NCI-H128 (cell line): ENCODE measurements at regions not wholly inside any gene's neighbourhood (a gene's known extent, or its start where the extent isn't known, plus 50 kb on each side); places are given as distances from the start of the nearest gene placed in this dataset.
"Not testable (repeated sequence)": the region's sequence is repeated elsewhere in the genome, so short reads cannot be mapped to it uniquely, and the experiment has no call there.

Experiments used
- DNase-seq: peaks from one replicate; lab custom pipeline; 2025; ENCODE audit not compliant: unreplicated experiment; lab: John Stamatoyannopoulos, UW

- no peak for DNase-seq
Observed at GRCh38 chr9:82763656-82764055, 299.3 kb downstream of the RASEF start.

GRCh38 chr9:82764061-82764668, 298.8 kb downstream of the RASEF start:
- no peak for DNase-seq

DNA sequence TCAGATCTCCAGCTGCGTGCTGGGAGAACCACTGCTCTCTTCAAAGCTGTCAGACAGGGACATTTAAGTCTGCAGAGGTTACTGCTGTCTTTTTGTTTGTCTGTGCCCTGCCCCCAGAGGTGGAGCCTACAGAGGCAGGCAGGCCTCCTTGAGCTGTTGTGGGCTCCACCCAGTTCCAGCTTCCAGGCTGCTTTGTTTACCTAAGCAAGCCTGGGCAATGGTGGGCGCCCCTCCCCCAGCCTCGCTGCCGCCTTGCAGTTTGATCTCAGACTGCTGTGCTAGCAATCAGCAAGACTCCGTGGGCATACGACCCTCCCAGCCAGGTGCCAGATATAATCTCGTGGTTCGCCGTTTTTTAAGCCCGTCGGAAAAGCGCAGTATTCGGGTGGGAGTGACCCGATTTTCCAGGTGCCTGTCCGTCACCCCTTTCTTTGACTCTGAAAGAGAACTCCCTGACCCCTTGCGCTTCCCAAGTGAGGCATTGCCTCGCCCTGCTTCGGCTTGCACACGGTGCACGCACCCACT, 288.2 kb downstream of the RASEF start:
- not testable (repeated sequence) for DNase-seq

- DNase-seq: no peak
Observed at GRCh38 chr9:82776508-82776907, 286.4 kb downstream of the RASEF start.

- no peak for DNase-seq
Observed at GRCh38 chr9:82777366-82777765, 285.6 kb downstream of the RASEF start.

- not testable (repeated sequence) for DNase-seq
Observed at GRCh38 chr9:82778923-82779322, 284.0 kb downstream of the RASEF start.

DNA sequence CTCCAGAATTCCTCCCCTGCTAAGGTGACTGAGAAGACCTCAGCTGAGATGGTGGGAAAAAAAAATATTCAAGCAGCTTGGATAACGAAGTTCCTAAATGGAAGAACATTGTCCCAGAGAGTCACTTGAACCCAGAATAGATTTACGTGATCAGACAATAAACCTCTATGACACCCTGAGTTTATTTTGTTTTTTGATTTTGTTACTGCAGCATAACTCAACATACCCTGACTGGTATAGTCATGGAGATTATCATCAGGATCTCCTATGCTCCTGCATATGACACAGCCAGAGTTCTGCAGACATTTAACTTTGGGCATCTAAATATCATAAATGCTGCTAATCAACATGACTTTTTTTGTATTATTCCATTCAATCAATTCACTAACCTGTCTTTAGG, 282.9 kb downstream of the RASEF start:
- no peak for DNase-seq

- DNase-seq: no peak
Observed at GRCh38 chr9:82781921-82782392, 281.0 kb downstream of the RASEF start.

GRCh38 chr9:82783045-82783444, 279.9 kb downstream of the RASEF start:
- no peak for DNase-seq

- no peak for DNase-seq
Observed at GRCh38 chr9:82784589-82784988, 278.4 kb downstream of the RASEF start.

DNA sequence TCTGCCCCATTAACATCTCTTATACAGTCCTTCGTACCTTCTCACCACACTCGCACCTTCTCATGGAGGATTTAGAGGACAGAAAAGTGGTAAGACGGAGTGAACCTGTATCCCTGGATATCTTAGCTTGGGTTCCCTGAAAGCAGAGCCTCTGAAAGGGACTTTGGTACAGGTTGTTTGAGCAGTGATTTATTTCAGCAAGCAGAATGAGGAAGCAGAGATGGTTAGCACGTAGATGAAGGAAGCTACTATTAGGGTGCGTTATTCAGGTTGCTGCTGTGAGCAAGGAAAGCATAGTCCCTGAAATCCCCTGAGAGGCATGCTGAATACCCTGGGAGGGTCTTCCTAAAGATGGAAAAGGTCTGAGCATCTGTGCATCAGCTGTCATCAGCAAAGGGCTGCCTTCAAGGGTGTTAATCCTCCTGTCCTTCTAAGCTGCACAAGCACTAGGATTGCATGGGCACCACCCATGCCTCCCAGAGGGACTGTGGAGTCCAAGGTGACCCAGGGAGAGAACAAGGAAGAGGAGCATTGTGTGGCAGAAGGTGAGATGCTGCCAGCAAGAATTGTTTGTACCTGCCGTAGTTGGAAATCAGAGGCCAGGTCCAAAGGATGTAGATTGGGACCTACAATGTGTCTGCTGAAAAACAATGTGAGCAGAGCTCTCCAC, 273.7 kb downstream of the RASEF start:
- DNase-seq: no peak

DNA sequence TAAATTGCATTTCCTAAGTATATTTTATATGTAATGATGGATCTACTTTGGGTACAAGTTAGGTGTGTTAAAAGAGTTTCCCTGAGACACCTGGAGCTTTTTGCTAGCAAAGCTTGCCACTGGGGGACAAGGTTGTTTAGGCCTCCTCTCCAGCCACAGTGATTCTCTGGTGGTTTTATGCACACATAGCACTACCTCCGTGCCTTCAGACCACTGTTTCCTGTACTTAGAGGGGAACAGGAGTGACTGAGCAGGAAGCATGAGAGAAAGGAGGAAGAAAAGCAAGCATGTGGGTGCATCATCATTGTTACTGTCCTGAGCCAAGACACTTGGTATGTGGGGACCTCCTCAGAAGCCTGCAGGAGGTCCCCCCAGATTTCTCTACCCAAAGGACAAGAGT, 272.1 kb downstream of the RASEF start:
- no peak for DNase-seq

GRCh38 chr9:82791692-82792091, 271.2 kb downstream of the RASEF start:
- no peak for DNase-seq

DNA sequence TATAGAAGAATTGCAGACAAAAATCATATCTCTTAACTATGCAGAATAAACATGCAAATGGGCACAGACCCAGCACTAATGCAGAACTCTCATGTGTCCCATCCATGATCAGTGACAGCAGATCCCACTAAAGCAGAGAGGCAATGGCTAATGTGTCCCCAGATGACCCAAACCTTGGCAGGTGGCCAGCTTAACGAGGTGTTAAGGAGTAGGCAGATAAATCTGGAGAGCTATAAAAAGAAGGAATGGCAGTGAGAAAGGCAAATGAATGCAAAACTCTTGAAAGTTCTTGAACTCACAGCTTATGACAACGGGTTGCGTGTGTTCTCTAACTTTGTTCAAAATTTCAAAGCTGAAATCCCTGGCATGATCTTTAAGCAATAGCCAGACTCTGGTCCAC, 265.4 kb downstream of the RASEF start:
- DNase-seq: no peak

GRCh38 chr9:82799286-82799685, 263.7 kb downstream of the RASEF start:
- DNase-seq: no peak

DNA sequence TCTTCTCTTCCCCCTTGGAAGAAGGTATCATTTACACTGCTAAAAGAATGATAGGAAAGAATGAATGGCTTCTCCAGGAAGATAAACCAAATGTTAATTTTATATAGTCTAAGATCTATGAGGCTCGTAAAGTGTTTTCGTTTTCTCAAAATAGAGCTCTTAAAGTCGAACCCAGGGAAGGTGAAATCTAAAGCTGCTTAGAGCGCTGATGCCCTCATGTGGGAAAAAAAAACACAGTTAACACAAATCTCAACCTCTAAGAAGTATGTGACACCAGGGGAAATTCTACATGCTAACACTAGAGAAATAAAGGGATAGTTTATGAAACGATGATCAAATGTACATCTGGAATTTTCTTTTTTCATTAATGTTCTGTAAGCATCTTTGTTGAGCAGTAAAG, 257.9 kb downstream of the RASEF start:
- DNase-seq: no peak

DNA sequence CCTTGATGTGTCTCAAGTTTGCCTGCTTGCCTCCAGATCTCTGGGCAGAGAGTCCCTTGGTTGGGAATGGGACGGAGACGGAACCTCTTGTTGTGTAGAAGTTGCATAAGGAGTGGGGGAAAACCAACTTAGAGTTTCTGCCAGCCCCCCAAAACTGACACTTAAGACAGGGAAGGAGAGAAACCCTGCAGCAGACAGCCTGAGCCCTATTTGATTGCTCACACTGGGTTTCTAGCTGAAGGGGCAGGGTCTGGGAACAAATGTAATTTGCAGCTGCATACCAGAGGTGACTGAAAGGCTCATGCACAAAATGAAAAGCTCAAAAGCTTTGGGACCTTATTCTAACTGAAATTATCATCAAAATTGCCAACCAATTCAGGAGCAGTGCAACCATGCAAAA, 254.5 kb downstream of the RASEF start:
- no peak for DNase-seq

DNA sequence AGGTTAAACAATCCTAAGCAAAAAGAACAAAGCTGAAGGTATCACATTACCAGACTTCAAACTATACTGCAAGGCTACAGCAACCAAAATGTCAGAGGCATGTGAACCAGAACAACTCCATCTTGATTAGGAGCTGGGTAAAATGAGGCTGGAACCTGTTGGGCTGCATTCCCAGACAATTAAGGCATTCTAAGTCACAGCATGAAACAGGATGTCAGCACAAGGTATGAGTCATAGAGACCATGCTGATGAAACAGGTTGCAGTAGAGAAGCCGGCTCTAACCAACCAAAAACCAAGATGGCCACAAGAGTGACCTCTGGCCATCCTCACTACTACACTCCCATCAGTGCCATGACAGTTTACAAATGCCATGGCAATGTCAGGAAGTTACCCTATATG, 252.0 kb downstream of the RASEF start:
- no peak for DNase-seq

- no peak for DNase-seq
Observed at GRCh38 chr9:82819260-82819659, 243.7 kb downstream of the RASEF start.

- DNase-seq: no peak
Observed at GRCh38 chr9:82820186-82820585, 242.8 kb downstream of the RASEF start.

DNA sequence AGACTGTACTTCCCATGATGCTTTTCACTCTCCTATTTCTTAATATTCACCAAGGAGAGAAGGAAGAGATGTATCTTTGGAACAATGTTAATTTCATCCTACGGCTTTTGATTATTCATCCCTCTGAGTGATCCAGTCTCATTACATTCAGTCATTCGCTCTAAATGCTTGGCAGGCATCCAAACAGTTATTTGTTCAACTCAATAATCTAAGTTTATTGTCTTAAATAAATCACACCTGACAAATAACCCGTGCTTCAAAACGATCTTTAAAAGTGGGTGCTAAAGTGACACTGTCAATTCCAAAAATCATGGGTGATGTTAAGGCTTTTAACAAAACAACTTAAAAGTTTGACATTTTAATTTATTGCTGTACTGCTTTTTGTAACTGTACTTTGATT, 233.1 kb downstream of the RASEF start:
- peak; percentile 38 for DNase-seq

- DNase-seq: no peak
Observed at GRCh38 chr9:82865524-82865923, 197.4 kb downstream of the RASEF start.
